A673 (cell line): ENCODE measurements at regions not wholly inside any gene's neighbourhood (a gene's known extent, or its start where the extent isn't known, plus 50 kb on each side); places are given as distances from the start of the nearest gene placed in this dataset.

Experiments used
- BruUV-seq: library from RNA; stranded (reverse); fragments of 400-500 nt; replicated peaks from 2 replicates; lab custom pipeline; 2021; lab: Mats Ljungman, UMichigan
- CTCF ChIA-PET: fragments of 300-600 bp; sonication (Branson Sonifier 250); formaldehyde crosslinking; loops from one replicate; lab custom pipeline; 2022; ENCODE audit warnings: antibody characterized with exemption; lab: Charles Lee
- POLR2A ChIA-PET: fragments of 300-600 bp; sonication (Branson Sonifier 250); formaldehyde crosslinking; loops from one replicate; lab custom pipeline; 2022; ENCODE audit warnings: antibody characterized with exemption; ENCODE audit not compliant: low non-redundant PET; lab: Charles Lee
- DNase-seq: peaks from one replicate; pipeline ENCODE4 v3.0.0-alpha.2; 2015; ENCODE audit warnings: low spot score
- H3K27ac ChIP-seq: fragments of 200-600 bp; sonication (generic); 2 replicates; pipeline ENCODE4 v1.5.1; 2016; ENCODE audit warnings: mixed run types, low read depth, mild to moderate bottlenecking, mixed read lengths, antibody characterized with exemption, low read length; ENCODE audit not compliant: poor library complexity, severe bottlenecking
- H3K27me3 ChIP-seq: fragments of 200-600 bp; sonication (generic); replicated peaks from 2 replicates; pipeline ENCODE4 v1.6.1; 2017; ENCODE audit warnings: mixed run types, low read depth, mild to moderate bottlenecking, mixed read lengths, antibody characterized with exemption, low read length; ENCODE audit not compliant: insufficient read depth, poor library complexity
- H3K36me3 ChIP-seq: fragments of 200-600 bp; sonication (generic); 2 replicates; pipeline ENCODE4 v1.6.1; 2016; ENCODE audit warnings: mixed run types, mild to moderate bottlenecking, mixed read lengths, antibody characterized with exemption, low read length; ENCODE audit not compliant: insufficient read depth, poor library complexity, severe bottlenecking
- H3K4me1 ChIP-seq: fragments of 200-600 bp; sonication (generic); 2 replicates; pipeline ENCODE4 v1.6.1; 2017; ENCODE audit warnings: mixed run types, mild to moderate bottlenecking, mixed read lengths, antibody characterized with exemption, low read length; ENCODE audit not compliant: insufficient read depth, poor library complexity, severe bottlenecking
- H3K4me3 ChIP-seq: fragments of 200-600 bp; sonication (generic); 2 replicates; pipeline ENCODE4 v1.5.1; 2016; ENCODE audit warnings: low read depth, mixed run types, mild to moderate bottlenecking, mixed read lengths, low read length; ENCODE audit not compliant: poor library complexity, severe bottlenecking
- H3K9me3 ChIP-seq: fragments of 200-600 bp; sonication (generic); 2 replicates; pipeline ENCODE4 v1.6.1; 2016; ENCODE audit warnings: mixed run types, low read depth, mild to moderate bottlenecking, mixed read lengths, antibody characterized with exemption, low read length; ENCODE audit not compliant: poor library complexity, severe bottlenecking
- EZH2 ChIP-seq: fragments of 200-600 bp; sonication (generic); IDR thresholded peaks from 2 replicates; pipeline ENCODE4 v1.6.1; 2017; ENCODE audit warnings: borderline replicate concordance, low read depth, mild to moderate bottlenecking, mixed read lengths, antibody characterized with exemption, low read length; ENCODE audit not compliant: poor library complexity, severe bottlenecking
- intact Hi-C: fragments of 100-400 bp; cut with micrococcal nuclease; formaldehyde crosslinking; loops from one replicate; pipeline ENCODE4 v1.10.0; 2022; ENCODE audit not compliant: unreplicated experiment
- TF ChIP-seq, protein P1 (sequence below): fragments of 300-800, 200-600 bp; sonication (generic); conservative IDR thresholded peaks from 2 replicates; pipeline ENCODE4 v1.5.1; 2017; ENCODE audit warnings: low read depth, mild to moderate bottlenecking, antibody characterized with exemption, low read length, moderate library complexity, mixed read lengths

DNA sequence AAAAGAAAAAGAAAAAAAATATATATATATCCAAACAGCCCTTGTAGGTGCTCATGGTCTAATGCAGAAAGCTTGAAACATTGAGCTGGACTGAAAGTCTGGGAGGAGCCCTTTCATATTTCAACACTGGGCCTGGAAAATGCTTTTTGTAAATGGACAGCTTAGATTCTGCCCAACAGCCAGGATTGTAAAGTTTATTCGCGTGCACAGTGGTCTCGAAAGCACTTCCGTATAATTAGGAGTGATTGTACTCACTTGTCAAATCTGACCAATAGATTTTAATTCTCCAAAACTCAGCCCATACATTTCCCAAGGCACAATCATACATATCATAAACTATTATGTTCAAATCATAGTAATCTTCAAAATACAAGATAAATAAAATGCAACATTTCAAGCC, 260.1 kb downstream of the COL4A1 start:
- no peak overlapping the region for H3K4me3 ChIP-seq
- H3K36me3 ChIP-seq = no peaks in the 10 kb centered on the region
- no peak for TF ChIP-seq EZH2
- TF ChIP-seq, protein P1, sequence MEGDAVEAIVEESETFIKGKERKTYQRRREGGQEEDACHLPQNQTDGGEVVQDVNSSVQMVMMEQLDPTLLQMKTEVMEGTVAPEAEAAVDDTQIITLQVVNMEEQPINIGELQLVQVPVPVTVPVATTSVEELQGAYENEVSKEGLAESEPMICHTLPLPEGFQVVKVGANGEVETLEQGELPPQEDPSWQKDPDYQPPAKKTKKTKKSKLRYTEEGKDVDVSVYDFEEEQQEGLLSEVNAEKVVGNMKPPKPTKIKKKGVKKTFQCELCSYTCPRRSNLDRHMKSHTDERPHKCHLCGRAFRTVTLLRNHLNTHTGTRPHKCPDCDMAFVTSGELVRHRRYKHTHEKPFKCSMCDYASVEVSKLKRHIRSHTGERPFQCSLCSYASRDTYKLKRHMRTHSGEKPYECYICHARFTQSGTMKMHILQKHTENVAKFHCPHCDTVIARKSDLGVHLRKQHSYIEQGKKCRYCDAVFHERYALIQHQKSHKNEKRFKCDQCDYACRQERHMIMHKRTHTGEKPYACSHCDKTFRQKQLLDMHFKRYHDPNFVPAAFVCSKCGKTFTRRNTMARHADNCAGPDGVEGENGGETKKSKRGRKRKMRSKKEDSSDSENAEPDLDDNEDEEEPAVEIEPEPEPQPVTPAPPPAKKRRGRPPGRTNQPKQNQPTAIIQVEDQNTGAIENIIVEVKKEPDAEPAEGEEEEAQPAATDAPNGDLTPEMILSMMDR = no peak
- H3K9me3 ChIP-seq = no peaks in the 10 kb centered on the region
- peaks cover 8% of the 10 kb centered on the region for H3K4me1 ChIP-seq
- no peak for DNase-seq
- POLR2A ChIA-PET = no interaction called here
- peaks cover 43% of the 10 kb centered on the region for H3K27me3 ChIP-seq
- intact Hi-C loops = no loop called here
- H3K27ac ChIP-seq = no peak overlapping the region
- BruUV-seq = no TSS peak
- CTCF ChIA-PET = no interaction called here

DNA sequence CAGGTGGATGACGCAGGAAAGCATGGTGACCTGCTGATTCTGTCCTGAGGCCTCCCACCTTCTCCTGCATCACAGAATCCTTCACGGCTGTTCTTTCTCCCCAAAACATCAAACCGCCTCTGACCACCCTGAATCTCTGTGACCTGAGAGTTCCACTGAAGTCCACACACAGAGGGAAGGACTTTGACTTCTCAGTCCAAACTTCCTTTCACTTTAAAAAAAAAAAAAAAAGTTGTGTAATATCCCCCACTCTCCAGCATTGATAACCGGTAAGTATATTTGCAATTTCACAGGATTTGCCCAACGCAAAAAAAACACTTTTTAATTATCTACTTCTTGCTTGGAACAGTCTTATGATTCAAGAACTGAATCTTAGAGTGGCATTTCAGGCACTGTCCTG, 259.5 kb upstream of the IRS2 start:
- DNase-seq = no peak
- intact Hi-C loops = no loop called here
- no TSS peak for BruUV-seq
- Histone ChIP-seq H3K36me3 (no peaks in the 10 kb centered on the region), H3K4me1 (peaks cover 8% of the 10 kb centered on the region), H3K9me3 (no peaks in the 10 kb centered on the region), H3K27ac (no peak overlapping the region), H3K27me3 (peaks cover 43% of the 10 kb centered on the region), H3K4me3 (no peak overlapping the region)
- ChIA-PET POLR2A (no interaction called here), CTCF (no interaction called here)
- TF ChIP-seq EZH2 = no peak
- TF ChIP-seq, protein P1 = no peak

DNA sequence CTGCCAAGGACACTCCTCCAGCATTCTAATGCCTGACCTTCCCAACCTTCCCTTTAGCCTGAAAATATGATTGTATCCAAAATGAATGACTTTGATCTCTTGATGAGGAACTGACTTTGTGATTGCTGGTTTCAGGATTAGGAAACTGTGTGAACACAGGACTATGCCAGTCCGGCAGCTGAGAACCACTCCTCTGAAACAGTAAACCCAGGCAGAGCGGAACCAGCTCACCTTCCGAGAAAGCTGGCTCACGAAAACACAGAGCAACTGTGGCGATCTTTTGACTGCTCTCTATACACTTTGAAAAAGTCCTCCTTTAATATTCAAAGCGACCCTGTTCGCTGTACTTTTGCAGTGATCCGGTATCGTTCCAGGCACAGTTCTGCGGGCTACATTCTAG, 258.8 kb upstream of the IRS2 start:
- Histone ChIP-seq H3K27ac (no peak overlapping the region), H3K36me3 (no peaks in the 10 kb centered on the region), H3K9me3 (no peaks in the 10 kb centered on the region), H3K27me3 (peaks cover 43% of the 10 kb centered on the region), H3K4me3 (no peak overlapping the region), H3K4me1 (peaks cover 8% of the 10 kb centered on the region)
- intact Hi-C loops = no loop called here
- TF ChIP-seq EZH2 = no peak
- TF ChIP-seq, protein P1 = no peak
- DNase-seq = no peak
- CTCF ChIA-PET = no interaction called here
- BruUV-seq = no TSS peak
- POLR2A ChIA-PET = no interaction called here
